ENCODE measurements at regions not wholly inside any gene's neighbourhood (a gene's known extent, or its start where the extent isn't known, plus 50 kb on each side); places are given as distances from the start of the nearest gene placed in this dataset.

GRCh38 chrX:40437348-40437747, 143.4 kb upstream of the ATP6AP2 start:
- H2AFZ ChIP-seq (ENCODE audit: low read depth, low read length, severe bottlenecking), result no peak overlapping the region
- TF ChIP-seq EZH2phosphoT487 (conservative IDR thresholded peaks at IDR 0.05; ENCODE audit: low read length) (no peak), CTCF (IDR thresholded peaks at IDR 0.05; ENCODE audit: insufficient read depth, low read length, poor library complexity, severe bottlenecking) (no peak)
- H3K9me3 ChIP-seq (ENCODE audit: insufficient read depth, low read length), result no peaks in the 10 kb centered on the region
- H4K20me1 ChIP-seq (ENCODE audit: low read depth, low read length), result no peaks in the 10 kb centered on the region
- H3K36me3 ChIP-seq (ENCODE audit: low read length), result no peaks in the 10 kb centered on the region
- no peaks in the 10 kb centered on the region for H3K9me2 ChIP-seq (replicated peaks; ENCODE audit: insufficient read depth, low read length)
- H3K79me2 ChIP-seq (ENCODE audit: insufficient read depth, low read length), result no peaks in the 10 kb centered on the region
- H3K4me3 ChIP-seq (ENCODE audit: insufficient read depth, low read length, poor library complexity, severe bottlenecking), result no peak overlapping the region
- no peak overlapping the region for H3K27ac ChIP-seq (ENCODE audit: low read depth, low read length)
- H3K27me3 ChIP-seq (ENCODE audit: low read length), result no peaks in the 10 kb centered on the region
- no peaks in the 10 kb centered on the region for H3F3A ChIP-seq (ENCODE audit: insufficient read depth)
- H3K9ac ChIP-seq (ENCODE audit: low read length), result no peak overlapping the region
- no peak overlapping the region for H3K4me2 ChIP-seq (ENCODE audit: low read depth, low read length, poor library complexity, severe bottlenecking)

- H3K9me2 ChIP-seq (replicated peaks; ENCODE audit: insufficient read depth, low read length), result no peaks in the 10 kb centered on the region
- no peaks in the 10 kb centered on the region for H4K20me1 ChIP-seq (ENCODE audit: low read depth, low read length)
- H3K4me2 ChIP-seq (ENCODE audit: low read depth, low read length, poor library complexity, severe bottlenecking), result no peak overlapping the region
- no peak overlapping the region for H3K4me3 ChIP-seq (ENCODE audit: insufficient read depth, low read length, poor library complexity, severe bottlenecking)
- no peak for TF ChIP-seq EZH2phosphoT487 (conservative IDR thresholded peaks at IDR 0.05; ENCODE audit: low read length)
- TF ChIP-seq CTCF (IDR thresholded peaks at IDR 0.05; ENCODE audit: insufficient read depth, low read length, poor library complexity, severe bottlenecking), result no peak
- no peak overlapping the region for H3K9ac ChIP-seq (ENCODE audit: low read length)
- H3K27me3 ChIP-seq (ENCODE audit: low read length), result no peaks in the 10 kb centered on the region
- no peaks in the 10 kb centered on the region for H3K9me3 ChIP-seq (ENCODE audit: insufficient read depth, low read length)
- no peaks in the 10 kb centered on the region for H3K36me3 ChIP-seq (ENCODE audit: low read length)
- no peak overlapping the region for H3K27ac ChIP-seq (ENCODE audit: low read depth, low read length)
- H2AFZ ChIP-seq (ENCODE audit: low read depth, low read length, severe bottlenecking), result no peak overlapping the region
- no peaks in the 10 kb centered on the region for H3F3A ChIP-seq (ENCODE audit: insufficient read depth)
- no peaks in the 10 kb centered on the region for H3K79me2 ChIP-seq (ENCODE audit: insufficient read depth, low read length)
Observed at GRCh38 chrX:40434947-40435346, 145.8 kb upstream of the ATP6AP2 start.

GRCh38 chrX:40434443-40434842, 146.3 kb upstream of the ATP6AP2 start:
- Histone ChIP-seq H3K36me3 (ENCODE audit: low read length) (no peaks in the 10 kb centered on the region), H3K4me3 (ENCODE audit: insufficient read depth, low read length, poor library complexity, severe bottlenecking) (no peak overlapping the region), H3K27ac (ENCODE audit: low read depth, low read length) (no peak overlapping the region), H2AFZ (ENCODE audit: low read depth, low read length, severe bottlenecking) (no peak overlapping the region), H3K9me3 (ENCODE audit: insufficient read depth, low read length) (no peaks in the 10 kb centered on the region), H4K20me1 (ENCODE audit: low read depth, low read length) (no peaks in the 10 kb centered on the region), H3K4me2 (ENCODE audit: low read depth, low read length, poor library complexity, severe bottlenecking) (no peak overlapping the region), H3K9ac (ENCODE audit: low read length) (no peak overlapping the region), H3K27me3 (ENCODE audit: low read length) (no peaks in the 10 kb centered on the region), H3K9me2 (replicated peaks; ENCODE audit: insufficient read depth, low read length) (no peaks in the 10 kb centered on the region), H3F3A (ENCODE audit: insufficient read depth) (no peaks in the 10 kb centered on the region), H3K79me2 (ENCODE audit: insufficient read depth, low read length) (no peaks in the 10 kb centered on the region)
- no peak for TF ChIP-seq CTCF (IDR thresholded peaks at IDR 0.05; ENCODE audit: insufficient read depth, low read length, poor library complexity, severe bottlenecking)
- no peak for TF ChIP-seq EZH2phosphoT487 (conservative IDR thresholded peaks at IDR 0.05; ENCODE audit: low read length)

Measured in SU-DHL-6 (cell line).